ENCODE measurements at regions not wholly inside any gene's neighbourhood (a gene's known extent, or its start where the extent isn't known, plus 50 kb on each side); places are given as distances from the start of the nearest gene placed in this dataset.

GRCh38 chr5:117893211-117893610 lies 1095.1 kb downstream of the DTWD2 start:
- 100% methylated on average over 1 of the region's 5 CpGs for WGBS (ENCODE audit: extremely low coverage, insufficient read length, low lambda C conversion rate)
- Histone ChIP-seq H3K27me3 (ENCODE audit: insufficient read depth, low read length) (no peaks in the 10 kb centered on the region), H2BK120ac (ENCODE audit: low read depth, low read length, poor library complexity, severe bottlenecking) (no peak overlapping the region), H3T11ph (ENCODE audit: low read length) (no peak overlapping the region), H3K27ac (ENCODE audit: insufficient read length, low read depth, low read length) (no peak overlapping the region), H3K4me2 (ENCODE audit: insufficient read depth, insufficient read length, low read length) (no peak overlapping the region), H3K9me3 (ENCODE audit: control insufficient read depth, low read depth, low read length) (no peaks in the 10 kb centered on the region), H4K20me1 (ENCODE audit: control insufficient read depth, insufficient read depth, insufficient read length) (no peaks in the 10 kb centered on the region), H2AFZ (ENCODE audit: low read length) (no peak overlapping the region), H2BK12ac (ENCODE audit: insufficient read length, low read depth, low read length) (no peak overlapping the region), H4K91ac (ENCODE audit: insufficient read length, low read depth, low read length) (no peak overlapping the region), H3K14ac (ENCODE audit: insufficient read depth, low read length) (no peak overlapping the region), H3K79me2 (ENCODE audit: insufficient read depth, low read length) (no peaks in the 10 kb centered on the region), H2BK20ac (ENCODE audit: low read depth, low read length, poor library complexity, severe bottlenecking) (no peak overlapping the region), H4K8ac (replicated peaks; ENCODE audit: insufficient read length, low read depth, low read length) (no peak overlapping the region), H2AK5ac (ENCODE audit: insufficient read length, low read length) (no peak overlapping the region), H4K5ac (ENCODE audit: insufficient read length, low read depth, low read length) (no peak overlapping the region), H3K4me1 (ENCODE audit: insufficient read depth, low read length) (no peaks in the 10 kb centered on the region), H2BK5ac (ENCODE audit: insufficient read length, low read length) (no peak overlapping the region), H2BK15ac (ENCODE audit: low read depth, low read length) (no peak overlapping the region), H3K9ac (ENCODE audit: extremely low read depth, insufficient read length, low read length) (no peak overlapping the region), H3K4ac (ENCODE audit: low read depth, low read length) (no peak overlapping the region), H3K18ac (ENCODE audit: insufficient read length, low read depth, low read length) (no peak overlapping the region), H3K56ac (ENCODE audit: insufficient read length, low read depth, low read length) (no peak overlapping the region), H3K23ac (ENCODE audit: insufficient read length, low read depth, low read length) (no peak overlapping the region), H3K79me1 (ENCODE audit: insufficient read depth, low read depth, low read length, poor library complexity, severe bottlenecking) (no peaks in the 10 kb centered on the region), H3K23me2 (ENCODE audit: insufficient read length, low read depth, low read length, poor library complexity, severe bottlenecking) (no peaks in the 10 kb centered on the region)
- Mint-ChIP-seq H3K4me3 (no peak overlapping the region), H3K9me3 (no peaks in the 10 kb centered on the region), H3K4me1 (no peaks in the 10 kb centered on the region), H3K36me3 (ENCODE audit: insufficient read depth in 1 of 3, low read depth in 3 of 3) (no peaks in the 10 kb centered on the region), H3K27ac (no peak overlapping the region), H3K27me3 (ENCODE audit: low read depth) (no peaks in the 10 kb centered on the region)
- no peak for TF ChIP-seq CTCF (conservative IDR thresholded peaks at IDR 0.05)
- no peak for DNase-seq
